GM12872 (cell line): ENCODE measurements at regions not wholly inside any gene's neighbourhood (a gene's known extent, or its start where the extent isn't known, plus 50 kb on each side); places are given as distances from the start of the nearest gene placed in this dataset.

Experiments used
- CTCF ChIP-seq: IDR thresholded peaks from 3 replicates; pipeline ENCODE4 v1.5.1; 2011; ENCODE audit warnings: low read depth, mild to moderate bottlenecking, low read length, moderate library complexity; ENCODE audit not compliant: insufficient read depth

- TF ChIP-seq CTCF: no peak
Observed at GRCh38 chr4:125838924-125839323, 524.2 kb downstream of the FAT4 start.

GRCh38 chr4:125843947-125844346 is 529.2 kb downstream of the FAT4 start:
- no peak for TF ChIP-seq CTCF

GRCh38 chr4:125847518-125847917 is 532.8 kb downstream of the FAT4 start:
- no peak for TF ChIP-seq CTCF

- TF ChIP-seq CTCF: no peak
Observed at GRCh38 chr4:125849869-125850268, 535.1 kb downstream of the FAT4 start.

- TF ChIP-seq CTCF: no peak
Observed at GRCh38 chr4:125891597-125892258, 577.0 kb downstream of the FAT4 start.

GRCh38 chr4:125904802-125905201 is 590.0 kb downstream of the FAT4 start:
- TF ChIP-seq CTCF: no peak

- TF ChIP-seq CTCF: no peak
Observed at GRCh38 chr4:125911058-125911457, 596.3 kb downstream of the FAT4 start.
